A673 (cell line): ENCODE measurements at regions not wholly inside any gene's neighbourhood (a gene's known extent, or its start where the extent isn't known, plus 50 kb on each side); places are given as distances from the start of the nearest gene placed in this dataset.

Source experiments
- BruUV-seq: library from RNA; stranded (reverse); fragments of 400-500 nt; replicated peaks from 2 replicates; lab custom pipeline; 2021; lab: Mats Ljungman, UMichigan
- CTCF ChIA-PET: fragments of 300-600 bp; sonication (Branson Sonifier 250); formaldehyde crosslinking; loops from one replicate; lab custom pipeline; 2022; ENCODE audit warnings: antibody characterized with exemption; lab: Charles Lee
- POLR2A ChIA-PET: fragments of 300-600 bp; sonication (Branson Sonifier 250); formaldehyde crosslinking; loops from one replicate; lab custom pipeline; 2022; ENCODE audit warnings: antibody characterized with exemption; ENCODE audit not compliant: low non-redundant PET; lab: Charles Lee
- DNase-seq: peaks from one replicate; pipeline ENCODE4 v3.0.0-alpha.2; 2015; ENCODE audit warnings: low spot score
- H3K27ac ChIP-seq: fragments of 200-600 bp; sonication (generic); 2 replicates; pipeline ENCODE4 v1.5.1; 2016; ENCODE audit warnings: mixed run types, low read depth, mild to moderate bottlenecking, mixed read lengths, antibody characterized with exemption, low read length; ENCODE audit not compliant: poor library complexity, severe bottlenecking
- H3K27me3 ChIP-seq: fragments of 200-600 bp; sonication (generic); replicated peaks from 2 replicates; pipeline ENCODE4 v1.6.1; 2017; ENCODE audit warnings: mixed run types, low read depth, mild to moderate bottlenecking, mixed read lengths, antibody characterized with exemption, low read length; ENCODE audit not compliant: insufficient read depth, poor library complexity
- H3K36me3 ChIP-seq: fragments of 200-600 bp; sonication (generic); 2 replicates; pipeline ENCODE4 v1.6.1; 2016; ENCODE audit warnings: mixed run types, mild to moderate bottlenecking, mixed read lengths, antibody characterized with exemption, low read length; ENCODE audit not compliant: insufficient read depth, poor library complexity, severe bottlenecking
- H3K4me1 ChIP-seq: fragments of 200-600 bp; sonication (generic); 2 replicates; pipeline ENCODE4 v1.6.1; 2017; ENCODE audit warnings: mixed run types, mild to moderate bottlenecking, mixed read lengths, antibody characterized with exemption, low read length; ENCODE audit not compliant: insufficient read depth, poor library complexity, severe bottlenecking
- H3K4me3 ChIP-seq: fragments of 200-600 bp; sonication (generic); 2 replicates; pipeline ENCODE4 v1.5.1; 2016; ENCODE audit warnings: low read depth, mixed run types, mild to moderate bottlenecking, mixed read lengths, low read length; ENCODE audit not compliant: poor library complexity, severe bottlenecking
- H3K9me3 ChIP-seq: fragments of 200-600 bp; sonication (generic); 2 replicates; pipeline ENCODE4 v1.6.1; 2016; ENCODE audit warnings: mixed run types, low read depth, mild to moderate bottlenecking, mixed read lengths, antibody characterized with exemption, low read length; ENCODE audit not compliant: poor library complexity, severe bottlenecking
- EZH2 ChIP-seq: fragments of 200-600 bp; sonication (generic); IDR thresholded peaks from 2 replicates; pipeline ENCODE4 v1.6.1; 2017; ENCODE audit warnings: borderline replicate concordance, low read depth, mild to moderate bottlenecking, mixed read lengths, antibody characterized with exemption, low read length; ENCODE audit not compliant: poor library complexity, severe bottlenecking
- intact Hi-C: fragments of 100-400 bp; cut with micrococcal nuclease; formaldehyde crosslinking; loops from one replicate; pipeline ENCODE4 v1.10.0; 2022; ENCODE audit not compliant: unreplicated experiment
- TF ChIP-seq, protein P1 (sequence below): fragments of 300-800, 200-600 bp; sonication (generic); conservative IDR thresholded peaks from 2 replicates; pipeline ENCODE4 v1.5.1; 2017; ENCODE audit warnings: low read depth, mild to moderate bottlenecking, antibody characterized with exemption, low read length, moderate library complexity, mixed read lengths

- no peak for TF ChIP-seq EZH2
- TF ChIP-seq, protein P1, sequence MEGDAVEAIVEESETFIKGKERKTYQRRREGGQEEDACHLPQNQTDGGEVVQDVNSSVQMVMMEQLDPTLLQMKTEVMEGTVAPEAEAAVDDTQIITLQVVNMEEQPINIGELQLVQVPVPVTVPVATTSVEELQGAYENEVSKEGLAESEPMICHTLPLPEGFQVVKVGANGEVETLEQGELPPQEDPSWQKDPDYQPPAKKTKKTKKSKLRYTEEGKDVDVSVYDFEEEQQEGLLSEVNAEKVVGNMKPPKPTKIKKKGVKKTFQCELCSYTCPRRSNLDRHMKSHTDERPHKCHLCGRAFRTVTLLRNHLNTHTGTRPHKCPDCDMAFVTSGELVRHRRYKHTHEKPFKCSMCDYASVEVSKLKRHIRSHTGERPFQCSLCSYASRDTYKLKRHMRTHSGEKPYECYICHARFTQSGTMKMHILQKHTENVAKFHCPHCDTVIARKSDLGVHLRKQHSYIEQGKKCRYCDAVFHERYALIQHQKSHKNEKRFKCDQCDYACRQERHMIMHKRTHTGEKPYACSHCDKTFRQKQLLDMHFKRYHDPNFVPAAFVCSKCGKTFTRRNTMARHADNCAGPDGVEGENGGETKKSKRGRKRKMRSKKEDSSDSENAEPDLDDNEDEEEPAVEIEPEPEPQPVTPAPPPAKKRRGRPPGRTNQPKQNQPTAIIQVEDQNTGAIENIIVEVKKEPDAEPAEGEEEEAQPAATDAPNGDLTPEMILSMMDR: no peak
- Histone ChIP-seq H3K27me3 (no peaks in the 10 kb centered on the region), H3K9me3 (no peaks in the 10 kb centered on the region), H3K36me3 (no peaks in the 10 kb centered on the region), H3K4me3 (no peak overlapping the region), H3K27ac (no peak overlapping the region), H3K4me1 (peaks cover 6% of the 10 kb centered on the region)
- ChIA-PET POLR2A (no interaction called here), CTCF (no interaction called here)
- DNase-seq: no peak
- intact Hi-C loops: no loop called here
- no TSS peak for BruUV-seq
Measured at GRCh38 chr11:16412525-16413172, 56.3 kb upstream of the SOX6 start.

- H3K36me3 ChIP-seq: no peaks in the 10 kb centered on the region
- intact Hi-C loops: no loop called here
- no peak overlapping the region for H3K27ac ChIP-seq
- no TSS peak for BruUV-seq
- H3K9me3 ChIP-seq: no peaks in the 10 kb centered on the region
- H3K27me3 ChIP-seq: no peaks in the 10 kb centered on the region
- H3K4me1 ChIP-seq: peaks cover 22% of the 10 kb centered on the region
- CTCF ChIA-PET: no interaction called here
- DNase-seq: no peak
- POLR2A ChIA-PET: no interaction called here
- no peak for TF ChIP-seq EZH2
- TF ChIP-seq, protein P1: no peak
- H3K4me3 ChIP-seq: no peak overlapping the region
Measured at GRCh38 chr11:16410479-16410878, 54.1 kb upstream of the SOX6 start.

GRCh38 chr11:16408619-16409018 lies 52.3 kb upstream of the SOX6 start:
- H3K9me3 ChIP-seq: no peaks in the 10 kb centered on the region
- H3K4me1 ChIP-seq: peaks cover 39% of the 10 kb centered on the region
- intact Hi-C loops: no loop called here
- POLR2A ChIA-PET: no interaction called here
- TF ChIP-seq, protein P1: no peak
- TF ChIP-seq EZH2: no peak
- CTCF ChIA-PET: no interaction called here
- no peaks in the 10 kb centered on the region for H3K27me3 ChIP-seq
- H3K4me3 ChIP-seq: no peak overlapping the region
- H3K36me3 ChIP-seq: no peaks in the 10 kb centered on the region
- no TSS peak for BruUV-seq
- H3K27ac ChIP-seq: no peak overlapping the region
- DNase-seq: no peak
